ENCODE measurements at regions not wholly inside any gene's neighbourhood (a gene's known extent, or its start where the extent isn't known, plus 50 kb on each side); places are given as distances from the start of the nearest gene placed in this dataset.

GRCh38 chr17:62322313-62322712 lies 58.0 kb upstream of the EFCAB3 start:
- CTCF ChIA-PET: no interaction called here
- DNase-seq: no peak
- H3K9me3 ChIP-seq: no peaks in the 10 kb centered on the region
- H3K36me3 Mint-ChIP-seq: no peaks in the 10 kb centered on the region
- H3K27me3 ChIP-seq (replicated peaks in 1 of 2; ENCODE audit: control insufficient read depth in 2 of 2, extremely low read depth in 1 of 2, insufficient read depth in 2 of 2, low read length in 1 of 2): peaks cover 4 to 13% of the 10 kb centered on the region in 2 experiments
- no peak overlapping the region for H3K27ac Mint-ChIP-seq
- no peak overlapping the region for H3K4me3 Mint-ChIP-seq
- no peak overlapping the region for H3K27ac ChIP-seq (ENCODE audit: low read length)
- H3K9me3 Mint-ChIP-seq: no peaks in the 10 kb centered on the region
- H3K4me1 Mint-ChIP-seq: no peaks in the 10 kb centered on the region
- H3K4me3 ChIP-seq (ENCODE audit: control insufficient read depth in 1 of 2, extremely low read depth in 1 of 2, low read length in 1 of 2): no peak overlapping the region
- 79% methylated on average over 5 of the region's 7 CpGs for WGBS (ENCODE audit: insufficient coverage)
- H3K4me1 ChIP-seq (ENCODE audit: control insufficient read depth in 1 of 2, extremely low read depth in 1 of 2, insufficient read depth in 2 of 2, low read length in 2 of 2): no peaks in the 10 kb centered on the region
- H3K27me3 Mint-ChIP-seq: peaks cover 26 to 31% of the 10 kb centered on the region in 2 donors
- ATAC-seq (replicated peaks in 1 of 4): no peak
- H3K36me3 ChIP-seq (ENCODE audit: control insufficient read depth in 2 of 2, extremely low read depth in 1 of 2, insufficient read depth in 1 of 2, low read length in 1 of 2): no peaks in the 10 kb centered on the region
- POLR2A ChIA-PET: no interaction called here

GRCh38 chr17:62321451-62321850 lies 58.9 kb upstream of the EFCAB3 start:
- no peaks in the 10 kb centered on the region for H3K9me3 Mint-ChIP-seq
- no peaks in the 10 kb centered on the region for H3K36me3 ChIP-seq (ENCODE audit: control insufficient read depth in 2 of 2, extremely low read depth in 1 of 2, insufficient read depth in 1 of 2, low read length in 1 of 2)
- H3K4me3 ChIP-seq (ENCODE audit: control insufficient read depth in 1 of 2, extremely low read depth in 1 of 2, low read length in 1 of 2): no peak overlapping the region
- no peaks in the 10 kb centered on the region for H3K4me1 Mint-ChIP-seq
- H3K9me3 ChIP-seq: no peaks in the 10 kb centered on the region
- WGBS (ENCODE audit: insufficient coverage): no CpG with 5 or more reads among the region's 1 CpG
- peaks cover 29 to 34% of the 10 kb centered on the region in 2 donors for H3K27me3 Mint-ChIP-seq
- no peak overlapping the region for H3K27ac Mint-ChIP-seq
- ChIA-PET POLR2A (no interaction called here), CTCF (no interaction called here)
- H3K4me1 ChIP-seq (ENCODE audit: control insufficient read depth in 1 of 2, extremely low read depth in 1 of 2, insufficient read depth in 2 of 2, low read length in 2 of 2): no peaks in the 10 kb centered on the region
- DNase-seq (no peak), ATAC-seq (replicated peaks in 1 of 4) (no peak)
- H3K36me3 Mint-ChIP-seq: no peaks in the 10 kb centered on the region
- H3K27me3 ChIP-seq (replicated peaks in 1 of 2; ENCODE audit: control insufficient read depth in 2 of 2, extremely low read depth in 1 of 2, insufficient read depth in 2 of 2, low read length in 1 of 2): peaks cover 4 to 13% of the 10 kb centered on the region in 2 experiments
- H3K27ac ChIP-seq (ENCODE audit: low read length): no peak overlapping the region
- no peak overlapping the region for H3K4me3 Mint-ChIP-seq

GRCh38 chr17:62319846-62320245 lies 60.5 kb upstream of the EFCAB3 start:
- DNase-seq (no peak), ATAC-seq (replicated peaks in 1 of 4) (no peak)
- no peak overlapping the region for H3K27ac ChIP-seq (ENCODE audit: low read length)
- ChIA-PET CTCF (no interaction called here), POLR2A (no interaction called here)
- H3K4me1 ChIP-seq (ENCODE audit: control insufficient read depth in 1 of 2, extremely low read depth in 1 of 2, insufficient read depth in 2 of 2, low read length in 2 of 2): no peaks in the 10 kb centered on the region
- no peaks in the 10 kb centered on the region for H3K9me3 ChIP-seq
- no peaks in the 10 kb centered on the region for H3K36me3 ChIP-seq (ENCODE audit: control insufficient read depth in 2 of 2, extremely low read depth in 1 of 2, insufficient read depth in 1 of 2, low read length in 1 of 2)
- no CpG with 5 or more reads among the region's 1 CpG for WGBS (ENCODE audit: insufficient coverage)
- Mint-ChIP-seq H3K4me1 (no peaks in the 10 kb centered on the region), H3K4me3 (no peak overlapping the region), H3K36me3 (no peaks in the 10 kb centered on the region), H3K9me3 (no peaks in the 10 kb centered on the region), H3K27me3 (peaks cover 36 to 39% of the 10 kb centered on the region in 2 donors), H3K27ac (no peak overlapping the region)
- no peak overlapping the region for H3K4me3 ChIP-seq (ENCODE audit: control insufficient read depth in 1 of 2, extremely low read depth in 1 of 2, low read length in 1 of 2)
- H3K27me3 ChIP-seq (replicated peaks in 1 of 2; ENCODE audit: control insufficient read depth in 2 of 2, extremely low read depth in 1 of 2, insufficient read depth in 2 of 2, low read length in 1 of 2): peaks cover 4 to 13% of the 10 kb centered on the region in 2 experiments

DNA sequence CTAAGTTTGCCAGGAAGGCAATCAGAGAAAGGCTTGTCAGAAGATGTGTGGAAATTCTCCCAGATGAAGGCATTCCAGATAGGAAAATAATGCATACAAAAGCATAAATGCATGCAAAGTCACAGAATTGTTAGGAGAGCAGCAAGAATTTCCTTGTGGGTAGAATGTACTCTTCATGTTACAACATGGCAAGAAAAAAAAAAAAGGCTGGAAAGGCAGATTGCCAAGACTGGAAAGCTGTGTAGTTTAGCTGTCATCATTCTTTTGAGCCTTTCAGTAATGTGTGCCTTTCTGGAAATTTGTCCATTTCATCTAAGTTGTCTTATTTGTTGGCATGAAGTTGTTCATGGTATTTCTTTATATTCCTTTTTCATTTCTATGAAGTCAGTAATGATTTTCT lies 71.0 kb upstream of the EFCAB3 start:
- Mint-ChIP-seq H3K36me3 (no peaks in the 10 kb centered on the region), H3K27me3 (peaks cover 42 to 43% of the 10 kb centered on the region in 2 donors), H3K4me1 (no peaks in the 10 kb centered on the region), H3K9me3 (peaks cover 0 to 5% (median 5%) of the 10 kb centered on the region in 3 donors), H3K27ac (no peak overlapping the region), H3K4me3 (no peak overlapping the region)
- Histone ChIP-seq H3K36me3 (ENCODE audit: control insufficient read depth in 2 of 2, extremely low read depth in 1 of 2, insufficient read depth in 1 of 2, low read length in 1 of 2) (no peaks in the 10 kb centered on the region), H3K27ac (ENCODE audit: low read length) (no peak overlapping the region), H3K9me3 (no peaks in the 10 kb centered on the region), H3K4me3 (ENCODE audit: control insufficient read depth in 1 of 2, extremely low read depth in 1 of 2, low read length in 1 of 2) (no peak overlapping the region), H3K4me1 (ENCODE audit: control insufficient read depth in 1 of 2, extremely low read depth in 1 of 2, insufficient read depth in 2 of 2, low read length in 2 of 2) (no peaks in the 10 kb centered on the region), H3K27me3 (replicated peaks in 1 of 2; ENCODE audit: control insufficient read depth in 2 of 2, extremely low read depth in 1 of 2, insufficient read depth in 2 of 2, low read length in 1 of 2) (peaks cover 2 to 3% of the 10 kb centered on the region in 2 experiments)
- ATAC-seq (replicated peaks in 1 of 4) (no peak), DNase-seq (no peak)
- POLR2A ChIA-PET: no interaction called here
- CTCF ChIA-PET: no interaction called here

GRCh38 chr17:62307196-62307595 lies 73.2 kb upstream of the EFCAB3 start:
- POLR2A ChIA-PET: no interaction called here
- no CpG with 5 or more reads among the region's 2 CpGs for WGBS (ENCODE audit: insufficient coverage)

GRCh38 chr17:62303476-62303875 lies 76.9 kb upstream of the EFCAB3 start:
- no peak overlapping the region for H3K27ac Mint-ChIP-seq
- no peaks in the 10 kb centered on the region for H3K4me1 ChIP-seq (ENCODE audit: control insufficient read depth in 1 of 2, extremely low read depth in 1 of 2, insufficient read depth in 2 of 2, low read length in 2 of 2)
- H3K36me3 ChIP-seq (ENCODE audit: control insufficient read depth in 2 of 2, extremely low read depth in 1 of 2, insufficient read depth in 1 of 2, low read length in 1 of 2): no peaks in the 10 kb centered on the region
- POLR2A ChIA-PET: no interaction called here
- ATAC-seq (replicated peaks in 1 of 4) (no peak), DNase-seq (no peak)
- CTCF ChIA-PET: no interaction called here
- no peaks in the 10 kb centered on the region for H3K27me3 ChIP-seq (replicated peaks in 1 of 2; ENCODE audit: control insufficient read depth in 2 of 2, extremely low read depth in 1 of 2, insufficient read depth in 2 of 2, low read length in 1 of 2)
- H3K4me1 Mint-ChIP-seq: no peaks in the 10 kb centered on the region
- H3K9me3 ChIP-seq: no peaks in the 10 kb centered on the region
- H3K27me3 Mint-ChIP-seq: peaks cover 33% of the 10 kb centered on the region in 2 donors
- no peaks in the 10 kb centered on the region for H3K36me3 Mint-ChIP-seq
- H3K9me3 Mint-ChIP-seq: peaks cover 0 to 6% (median 4%) of the 10 kb centered on the region in 3 donors
- no peak overlapping the region for H3K4me3 Mint-ChIP-seq
- H3K4me3 ChIP-seq (ENCODE audit: control insufficient read depth in 1 of 2, extremely low read depth in 1 of 2, low read length in 1 of 2): no peak overlapping the region
- H3K27ac ChIP-seq (ENCODE audit: low read length): no peak overlapping the region

More at GRCh38 chr17:62307196-62307595, 73.2 kb upstream of the EFCAB3 start:
- no peaks in the 10 kb centered on the region for H3K36me3 ChIP-seq (ENCODE audit: control insufficient read depth in 2 of 2, extremely low read depth in 1 of 2, insufficient read depth in 1 of 2, low read length in 1 of 2)
- no peaks in the 10 kb centered on the region for H3K9me3 ChIP-seq
- H3K27ac ChIP-seq (ENCODE audit: low read length): no peak overlapping the region
- peaks cover 0 to 2% of the 10 kb centered on the region in 2 experiments for H3K27me3 ChIP-seq (replicated peaks in 1 of 2; ENCODE audit: control insufficient read depth in 2 of 2, extremely low read depth in 1 of 2, insufficient read depth in 2 of 2, low read length in 1 of 2)
- H3K4me1 ChIP-seq (ENCODE audit: control insufficient read depth in 1 of 2, extremely low read depth in 1 of 2, insufficient read depth in 2 of 2, low read length in 2 of 2): no peaks in the 10 kb centered on the region
- H3K4me1 Mint-ChIP-seq: no peaks in the 10 kb centered on the region
- ATAC-seq (replicated peaks in 1 of 4): no peak
- no peak overlapping the region for H3K4me3 ChIP-seq (ENCODE audit: control insufficient read depth in 1 of 2, extremely low read depth in 1 of 2, low read length in 1 of 2)
- no peak overlapping the region for H3K4me3 Mint-ChIP-seq
- peaks cover 0 to 5% (median 5%) of the 10 kb centered on the region in 3 donors for H3K9me3 Mint-ChIP-seq
- DNase-seq: no peak
- H3K27ac Mint-ChIP-seq: no peak overlapping the region
- no peaks in the 10 kb centered on the region for H3K36me3 Mint-ChIP-seq
- CTCF ChIA-PET: no interaction called here
- H3K27me3 Mint-ChIP-seq: peaks cover 40 to 42% of the 10 kb centered on the region in 2 donors

GRCh38 chr17:62300697-62301096 lies 79.7 kb upstream of the EFCAB3 start:
- H3K36me3 Mint-ChIP-seq: no peaks in the 10 kb centered on the region
- H3K9me3 Mint-ChIP-seq: peaks cover 0 to 6% (median 4%) of the 10 kb centered on the region in 3 donors
- CTCF ChIA-PET: no interaction called here
- no peak for ATAC-seq (replicated peaks in 1 of 4)
- H3K27ac Mint-ChIP-seq: no peak overlapping the region
- no peak for DNase-seq
- Histone ChIP-seq H3K27me3 (replicated peaks in 1 of 2; ENCODE audit: control insufficient read depth in 2 of 2, extremely low read depth in 1 of 2, insufficient read depth in 2 of 2, low read length in 1 of 2) (no peaks in the 10 kb centered on the region), H3K4me3 (ENCODE audit: control insufficient read depth in 1 of 2, extremely low read depth in 1 of 2, low read length in 1 of 2) (no peak overlapping the region), H3K9me3 (no peaks in the 10 kb centered on the region), H3K36me3 (ENCODE audit: control insufficient read depth in 2 of 2, extremely low read depth in 1 of 2, insufficient read depth in 1 of 2, low read length in 1 of 2) (no peaks in the 10 kb centered on the region), H3K27ac (ENCODE audit: low read length) (no peak overlapping the region), H3K4me1 (ENCODE audit: control insufficient read depth in 1 of 2, extremely low read depth in 1 of 2, insufficient read depth in 2 of 2, low read length in 2 of 2) (no peaks in the 10 kb centered on the region)
- H3K4me1 Mint-ChIP-seq: no peaks in the 10 kb centered on the region
- no peak overlapping the region for H3K4me3 Mint-ChIP-seq
- POLR2A ChIA-PET: no interaction called here
- peaks cover 16 to 19% of the 10 kb centered on the region in 2 donors for H3K27me3 Mint-ChIP-seq
- no CpG with 5 or more reads among the region's 4 CpGs for WGBS (ENCODE audit: insufficient coverage)
